ENCODE measurements at regions not wholly inside any gene's neighbourhood (a gene's known extent, or its start where the extent isn't known, plus 50 kb on each side); places are given as distances from the start of the nearest gene placed in this dataset.

DNA sequence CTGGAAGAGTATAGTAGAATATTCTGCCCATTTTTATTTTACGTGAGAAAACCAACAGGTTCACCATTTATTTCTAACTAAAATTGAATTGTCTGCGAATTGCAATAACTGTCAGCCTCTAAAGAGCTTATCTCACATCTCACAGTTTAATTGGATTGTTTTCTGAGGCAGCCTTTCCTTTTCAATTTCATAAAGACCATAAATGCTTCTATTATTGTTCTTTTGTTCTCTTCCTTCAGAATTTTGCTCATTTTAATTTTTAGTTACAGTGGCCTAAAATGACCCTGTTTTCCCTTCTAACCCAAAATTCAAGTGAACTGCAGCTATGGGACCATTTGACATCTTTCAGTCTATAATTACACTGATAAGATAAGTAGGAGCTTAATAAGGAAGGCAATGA is 147.6 kb downstream of the KLHL28 start:
- TF ChIP-seq, protein P1, sequence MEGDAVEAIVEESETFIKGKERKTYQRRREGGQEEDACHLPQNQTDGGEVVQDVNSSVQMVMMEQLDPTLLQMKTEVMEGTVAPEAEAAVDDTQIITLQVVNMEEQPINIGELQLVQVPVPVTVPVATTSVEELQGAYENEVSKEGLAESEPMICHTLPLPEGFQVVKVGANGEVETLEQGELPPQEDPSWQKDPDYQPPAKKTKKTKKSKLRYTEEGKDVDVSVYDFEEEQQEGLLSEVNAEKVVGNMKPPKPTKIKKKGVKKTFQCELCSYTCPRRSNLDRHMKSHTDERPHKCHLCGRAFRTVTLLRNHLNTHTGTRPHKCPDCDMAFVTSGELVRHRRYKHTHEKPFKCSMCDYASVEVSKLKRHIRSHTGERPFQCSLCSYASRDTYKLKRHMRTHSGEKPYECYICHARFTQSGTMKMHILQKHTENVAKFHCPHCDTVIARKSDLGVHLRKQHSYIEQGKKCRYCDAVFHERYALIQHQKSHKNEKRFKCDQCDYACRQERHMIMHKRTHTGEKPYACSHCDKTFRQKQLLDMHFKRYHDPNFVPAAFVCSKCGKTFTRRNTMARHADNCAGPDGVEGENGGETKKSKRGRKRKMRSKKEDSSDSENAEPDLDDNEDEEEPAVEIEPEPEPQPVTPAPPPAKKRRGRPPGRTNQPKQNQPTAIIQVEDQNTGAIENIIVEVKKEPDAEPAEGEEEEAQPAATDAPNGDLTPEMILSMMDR (IDR thresholded peaks at IDR 0.05; ENCODE audit: insufficient read depth, low read depth, low read length, missing control alignments): no peak
- no peak for DNase-seq (ENCODE audit: low read depth)
- H3K4me3 ChIP-seq (ENCODE audit: low read length): no peak overlapping the region

DNA sequence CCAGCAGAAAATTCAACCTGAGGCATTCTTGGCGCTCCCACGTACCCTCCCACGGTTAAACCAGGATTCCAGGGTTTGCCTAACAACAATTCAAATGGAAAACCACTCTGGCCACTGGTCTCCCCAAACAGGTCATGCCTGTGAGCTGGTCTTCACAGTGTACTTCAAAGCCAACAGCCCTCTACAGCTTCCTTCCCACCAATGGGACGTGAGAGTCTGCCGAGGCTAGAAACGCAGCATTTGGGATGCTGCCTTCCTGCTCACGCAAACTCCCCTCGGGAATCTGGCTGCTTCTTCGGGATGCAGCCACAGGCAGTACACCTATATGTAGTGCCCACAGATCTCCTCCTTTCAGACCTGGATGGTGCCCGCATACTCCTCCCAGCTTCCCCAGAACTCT is 149.1 kb downstream of the KLHL28 start:
- TF ChIP-seq, protein P1 (IDR thresholded peaks at IDR 0.05; ENCODE audit: insufficient read depth, low read depth, low read length, missing control alignments): no peak
- no peak for DNase-seq (ENCODE audit: low read depth)
- H3K4me3 ChIP-seq (ENCODE audit: low read length): no peak overlapping the region

DNA sequence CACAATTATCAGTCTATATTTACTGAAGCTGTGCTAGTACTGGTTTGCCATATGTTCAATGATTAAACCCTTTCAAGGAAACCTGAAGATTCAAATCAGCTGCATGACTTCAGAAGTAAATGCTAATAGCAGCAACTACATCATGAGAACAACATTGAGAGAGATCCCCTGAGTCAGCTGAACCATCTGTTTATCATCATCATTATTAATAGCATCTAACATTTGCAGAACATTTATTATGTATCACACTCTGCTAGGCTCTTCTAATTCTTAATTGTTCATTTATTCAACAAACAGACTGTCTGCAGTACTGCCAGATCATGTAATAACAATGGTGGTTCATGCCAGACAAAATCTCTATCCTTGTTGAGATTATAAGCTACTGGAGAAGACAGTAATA is 157.4 kb downstream of the KLHL28 start:
- H3K4me3 ChIP-seq (ENCODE audit: low read length): no peak overlapping the region
- no peak for DNase-seq (ENCODE audit: low read depth)
- TF ChIP-seq, protein P1 (IDR thresholded peaks at IDR 0.05; ENCODE audit: insufficient read depth, low read depth, low read length, missing control alignments): no peak

GRCh38 chr14:44803239-44803905 is 158.4 kb downstream of the KLHL28 start:
- peak; percentile 70 for DNase-seq (ENCODE audit: low read depth)
- no peak overlapping the region for H3K4me3 ChIP-seq (ENCODE audit: low read length)
- TF ChIP-seq, protein P1 (IDR thresholded peaks at IDR 0.05; ENCODE audit: insufficient read depth, low read depth, low read length, missing control alignments): peak; percentile 63

- H3K4me3 ChIP-seq (ENCODE audit: low read length): no peak overlapping the region
Observed at GRCh38 chr14:44798386-44799242, 163.1 kb downstream of the KLHL28 start.

DNA sequence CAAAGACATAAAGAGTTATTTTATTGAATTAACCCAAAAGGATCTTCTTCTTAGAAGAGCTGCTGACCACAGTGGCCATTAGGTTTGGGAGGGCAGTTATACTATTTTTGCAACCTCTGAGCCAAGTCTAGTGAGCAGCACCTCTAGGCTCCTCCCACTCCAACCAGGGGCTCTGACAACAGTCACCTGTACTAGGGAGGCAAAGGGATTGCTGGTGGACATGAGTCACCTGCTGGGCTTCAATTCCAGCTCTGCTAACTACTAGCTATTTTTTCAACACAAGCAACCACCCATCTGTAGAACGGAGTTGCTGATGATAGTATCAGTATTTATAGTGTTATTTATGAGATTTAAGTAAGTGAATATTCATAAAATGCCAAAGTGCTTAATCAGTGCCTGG is 166.0 kb downstream of the KLHL28 start:
- no peak overlapping the region for H3K4me3 ChIP-seq (ENCODE audit: low read length)
- TF ChIP-seq, protein P1 (IDR thresholded peaks at IDR 0.05; ENCODE audit: insufficient read depth, low read depth, low read length, missing control alignments): no peak
- peak; percentile 11 for DNase-seq (ENCODE audit: low read depth)

More at GRCh38 chr14:44798386-44799242, 163.1 kb downstream of the KLHL28 start:
- TF ChIP-seq, protein P1 (IDR thresholded peaks at IDR 0.05; ENCODE audit: insufficient read depth, low read depth, low read length, missing control alignments): no peak
- no peak for DNase-seq (ENCODE audit: low read depth)

All from epithelial cell of esophagus (primary cell).